ENCODE measurements at regions not wholly inside any gene's neighbourhood (a gene's known extent, or its start where the extent isn't known, plus 50 kb on each side); places are given as distances from the start of the nearest gene placed in this dataset.
"Not testable (repeated sequence)": the region's sequence is repeated elsewhere in the genome, so short reads cannot be mapped to it uniquely, and the experiment has no call there.

DNA sequence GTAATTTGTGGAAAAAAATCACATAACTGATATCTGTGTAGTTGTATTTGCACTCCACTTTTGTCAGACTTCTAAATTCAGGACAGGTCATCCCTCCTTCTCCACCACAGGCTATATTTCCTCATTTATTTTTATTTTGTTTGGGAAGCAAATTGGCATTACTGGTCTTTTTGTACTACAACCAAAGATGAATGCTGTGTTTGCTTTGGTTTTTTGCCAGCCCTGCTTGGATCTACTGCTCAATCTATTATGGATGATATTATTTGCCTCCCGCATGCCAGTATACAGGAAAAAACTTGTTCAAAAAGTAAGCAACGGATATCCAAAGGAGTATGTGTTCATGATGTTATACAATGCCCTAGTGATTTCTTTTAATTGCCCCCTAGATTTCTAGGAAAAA is 948.8 kb downstream of the TRHDE start:
- Mint-ChIP-seq H3K4me1 (peaks cover 11% of the 10 kb centered on the region), H3K27ac (no peak overlapping the region), H3K36me3 (no peaks in the 10 kb centered on the region), H3K27me3 (ENCODE audit: low read depth) (no peaks in the 10 kb centered on the region), H3K9me3 (peaks cover 10% of the 10 kb centered on the region), H3K4me3 (no peak overlapping the region)
- TF ChIP-seq CTCF (IDR thresholded peaks at IDR 0.05; ENCODE audit: unreplicated experiment), result no peak
- no peak for DNase-seq (ENCODE audit: low spot score in 2 of 2, unreplicated experiment in 2 of 2)

- TF ChIP-seq CTCF (IDR thresholded peaks at IDR 0.05; ENCODE audit: unreplicated experiment), result no peak
- H3K27me3 Mint-ChIP-seq (ENCODE audit: low read depth), result no peaks in the 10 kb centered on the region
- H3K4me1 Mint-ChIP-seq, result peaks cover 11% of the 10 kb centered on the region
- H3K27ac Mint-ChIP-seq, result no peak overlapping the region
- no peak overlapping the region for H3K4me3 Mint-ChIP-seq
- no peaks in the 10 kb centered on the region for H3K36me3 Mint-ChIP-seq
- DNase-seq (ENCODE audit: low spot score in 2 of 2, unreplicated experiment in 2 of 2), result no peak
- peaks cover 10% of the 10 kb centered on the region for H3K9me3 Mint-ChIP-seq
Observed at GRCh38 chr12:73221398-73221797, 949.2 kb downstream of the TRHDE start.

GRCh38 chr12:73221836-73222235 is 949.7 kb downstream of the TRHDE start:
- no peak for DNase-seq (ENCODE audit: low spot score in 2 of 2, unreplicated experiment in 2 of 2)
- Mint-ChIP-seq H3K27ac (no peak overlapping the region), H3K27me3 (ENCODE audit: low read depth) (no peaks in the 10 kb centered on the region), H3K4me3 (no peak overlapping the region), H3K4me1 (peaks cover 11% of the 10 kb centered on the region), H3K9me3 (peaks cover 10% of the 10 kb centered on the region), H3K36me3 (no peaks in the 10 kb centered on the region)
- TF ChIP-seq CTCF (IDR thresholded peaks at IDR 0.05; ENCODE audit: unreplicated experiment), result no peak

- Mint-ChIP-seq H3K27ac (no peak overlapping the region), H3K4me3 (no peak overlapping the region), H3K9me3 (no peaks in the 10 kb centered on the region), H3K36me3 (no peaks in the 10 kb centered on the region), H3K27me3 (ENCODE audit: low read depth) (no peaks in the 10 kb centered on the region), H3K4me1 (peaks cover 11% of the 10 kb centered on the region)
- no peak for DNase-seq (ENCODE audit: low spot score in 2 of 2, unreplicated experiment in 2 of 2)
- no peak for TF ChIP-seq CTCF (IDR thresholded peaks at IDR 0.05; ENCODE audit: unreplicated experiment)
Observed at GRCh38 chr12:73225371-73225937, 953.3 kb downstream of the TRHDE start.

DNA sequence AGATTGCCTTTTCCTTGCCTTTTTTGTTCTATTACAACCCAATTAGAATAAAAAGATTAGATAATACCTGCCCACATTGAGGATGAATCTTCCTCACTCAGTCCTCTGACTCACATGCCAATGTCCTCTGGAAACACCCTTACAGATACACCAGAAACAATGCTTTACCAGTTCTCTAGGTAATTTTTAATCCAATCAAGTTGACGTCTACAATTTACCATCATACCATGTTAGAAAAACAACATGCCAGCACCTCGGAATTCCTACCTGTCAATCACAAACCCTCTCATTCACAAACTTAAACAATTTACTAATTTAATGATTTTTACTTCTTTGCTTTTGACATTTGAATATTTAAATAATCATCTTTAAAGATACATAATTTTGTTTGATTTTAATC is 953.8 kb downstream of the TRHDE start:
- H3K27ac Mint-ChIP-seq, result no peak overlapping the region
- no peaks in the 10 kb centered on the region for H3K36me3 Mint-ChIP-seq
- H3K4me1 Mint-ChIP-seq, result peaks cover 6% of the 10 kb centered on the region
- DNase-seq (ENCODE audit: low spot score in 2 of 2, unreplicated experiment in 2 of 2), result no peak
- no peaks in the 10 kb centered on the region for H3K27me3 Mint-ChIP-seq (ENCODE audit: low read depth)
- no peaks in the 10 kb centered on the region for H3K9me3 Mint-ChIP-seq
- TF ChIP-seq CTCF (IDR thresholded peaks at IDR 0.05; ENCODE audit: unreplicated experiment), result no peak
- no peak overlapping the region for H3K4me3 Mint-ChIP-seq

DNA sequence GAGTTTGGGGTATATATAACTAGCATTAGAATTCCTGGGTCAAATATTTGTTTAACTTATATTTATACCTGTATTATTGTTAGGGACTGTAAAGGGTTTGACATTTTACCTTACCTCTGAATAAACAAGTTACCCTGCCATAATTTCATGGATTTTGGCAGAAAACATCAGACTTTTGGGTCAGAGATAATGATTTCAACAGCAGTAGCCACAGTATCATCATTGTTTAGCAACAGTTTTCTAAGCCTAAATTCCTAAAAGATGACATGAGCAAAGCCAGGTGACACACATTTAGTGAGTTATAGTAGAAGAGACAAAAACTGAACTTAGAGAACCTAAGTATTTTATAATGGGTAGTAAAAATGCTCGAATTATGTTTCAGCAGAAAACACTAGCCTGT is 954.4 kb downstream of the TRHDE start:
- no peak for TF ChIP-seq CTCF (IDR thresholded peaks at IDR 0.05; ENCODE audit: unreplicated experiment)
- H3K4me3 Mint-ChIP-seq, result no peak overlapping the region
- DNase-seq (ENCODE audit: low spot score in 2 of 2, unreplicated experiment in 2 of 2), result no peak
- H3K36me3 Mint-ChIP-seq, result no peaks in the 10 kb centered on the region
- H3K4me1 Mint-ChIP-seq, result no peaks in the 10 kb centered on the region
- H3K27me3 Mint-ChIP-seq (ENCODE audit: low read depth), result no peaks in the 10 kb centered on the region
- no peaks in the 10 kb centered on the region for H3K9me3 Mint-ChIP-seq
- H3K27ac Mint-ChIP-seq, result no peak overlapping the region

DNA sequence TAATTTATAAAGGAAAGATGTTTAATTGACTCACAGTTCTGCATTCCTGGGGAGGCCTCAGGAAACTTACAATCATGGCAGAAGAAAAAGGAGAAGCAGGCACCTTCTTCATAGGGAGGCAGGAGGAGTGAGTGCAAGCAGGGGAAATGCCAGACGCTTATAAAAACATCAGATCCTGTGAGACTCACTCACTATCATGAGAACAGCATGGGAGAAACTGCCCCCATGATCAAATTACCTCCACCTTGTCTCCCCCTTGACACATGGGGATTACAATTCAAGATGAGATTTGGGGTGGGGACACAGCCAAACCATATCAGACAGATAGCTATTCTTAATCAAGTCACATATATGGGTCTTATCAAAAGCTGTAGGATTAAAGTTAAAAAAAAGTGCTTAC is 956.7 kb downstream of the TRHDE start:
- H3K4me1 Mint-ChIP-seq; H3K27ac Mint-ChIP-seq; DNase-seq (ENCODE audit: low spot score in 2 of 2, unreplicated experiment in 2 of 2); H3K36me3 Mint-ChIP-seq; H3K27me3 Mint-ChIP-seq (ENCODE audit: low read depth); H3K4me3 Mint-ChIP-seq: not testable (repeated sequence)
- peaks cover 11% of the 10 kb centered on the region for H3K9me3 Mint-ChIP-seq

Measured in mesothelial cell of epicardium (in vitro differentiated cells).